ENCODE measurements at regions not wholly inside any gene's neighbourhood (a gene's known extent, or its start where the extent isn't known, plus 50 kb on each side); places are given as distances from the start of the nearest gene placed in this dataset.

- TF ChIP-seq POLR2A (IDR thresholded peaks at IDR 0.05; ENCODE audit: low read length) (no peak), GATA1 (IDR thresholded peaks at IDR 0.05; ENCODE audit: low read depth, low read length) (no peak)
Measured at GRCh38 chr6:74277777-74278186, 581.8 kb downstream of the CD109 start.

Measured in erythroblast (primary cell).